Adrenal gland (tissue), 5 donors: ENCODE measurements at regions not wholly inside any gene's neighbourhood (a gene's known extent, or its start where the extent isn't known, plus 50 kb on each side); places are given as distances from the start of the nearest gene placed in this dataset.
"Not testable (repeated sequence)": the region's sequence is repeated elsewhere in the genome, so short reads cannot be mapped to it uniquely, and the experiment has no call there.

Experiments used
- POLR2A ChIP-seq, 2 donors: fragments of 450-650 bp; IDR thresholded peaks; one replicate each; pipeline ENCODE4 v1.6.1; 2017; ENCODE audit warnings: antibody characterized with exemption in 2 of 2, mild to moderate bottlenecking in 2 of 2, moderate library complexity in 1 of 2
- TF ChIP-seq, protein P1 (sequence below), 6 experiments: fragments of 450-650 bp in 4 of 6; fragments of 200-600 bp in 2 of 6; sonication (generic) in 1 of 6; IDR thresholded peaks; 1 replicate in 5 of 6; 2 replicates in 1 of 6; pipeline versions ENCODE4 v1.5.1 to v1.8.0; 2016 to 2021; ENCODE audit warnings: antibody characterized with exemption in 6 of 6, mild to moderate bottlenecking in 2 of 6, moderate library complexity in 1 of 6
- donor health status: DM: no; HTN: no; CAD: no.

DNA sequence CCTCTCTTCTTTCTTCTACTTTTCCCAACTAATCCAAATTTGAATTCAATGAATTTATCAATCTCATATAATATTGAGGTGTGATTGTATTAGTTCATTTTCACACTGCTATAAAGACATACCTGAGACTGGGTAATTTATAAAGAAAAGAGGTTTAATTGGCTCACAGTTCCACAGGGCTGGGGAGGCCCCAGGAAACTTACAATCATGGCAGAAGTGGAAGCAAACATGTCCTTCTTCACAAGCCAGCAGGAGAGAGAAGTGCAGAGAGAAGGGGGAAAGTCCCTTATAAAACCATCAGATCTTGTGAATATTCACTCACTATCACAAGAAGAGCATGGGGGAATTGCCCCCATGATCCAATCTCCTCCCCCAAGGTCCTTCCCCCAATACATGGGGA is 667.0 kb upstream of the ANKRD30A start:
- not testable (repeated sequence) for TF ChIP-seq POLR2A (IDR thresholded peaks at IDR 0.05)
- TF ChIP-seq, protein P1, sequence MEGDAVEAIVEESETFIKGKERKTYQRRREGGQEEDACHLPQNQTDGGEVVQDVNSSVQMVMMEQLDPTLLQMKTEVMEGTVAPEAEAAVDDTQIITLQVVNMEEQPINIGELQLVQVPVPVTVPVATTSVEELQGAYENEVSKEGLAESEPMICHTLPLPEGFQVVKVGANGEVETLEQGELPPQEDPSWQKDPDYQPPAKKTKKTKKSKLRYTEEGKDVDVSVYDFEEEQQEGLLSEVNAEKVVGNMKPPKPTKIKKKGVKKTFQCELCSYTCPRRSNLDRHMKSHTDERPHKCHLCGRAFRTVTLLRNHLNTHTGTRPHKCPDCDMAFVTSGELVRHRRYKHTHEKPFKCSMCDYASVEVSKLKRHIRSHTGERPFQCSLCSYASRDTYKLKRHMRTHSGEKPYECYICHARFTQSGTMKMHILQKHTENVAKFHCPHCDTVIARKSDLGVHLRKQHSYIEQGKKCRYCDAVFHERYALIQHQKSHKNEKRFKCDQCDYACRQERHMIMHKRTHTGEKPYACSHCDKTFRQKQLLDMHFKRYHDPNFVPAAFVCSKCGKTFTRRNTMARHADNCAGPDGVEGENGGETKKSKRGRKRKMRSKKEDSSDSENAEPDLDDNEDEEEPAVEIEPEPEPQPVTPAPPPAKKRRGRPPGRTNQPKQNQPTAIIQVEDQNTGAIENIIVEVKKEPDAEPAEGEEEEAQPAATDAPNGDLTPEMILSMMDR (IDR thresholded peaks at IDR 0.05): not testable (repeated sequence)
